HG03442 (cell line): ENCODE measurements at regions not wholly inside any gene's neighbourhood (a gene's known extent, or its start where the extent isn't known, plus 50 kb on each side); places are given as distances from the start of the nearest gene placed in this dataset.
"Not testable (repeated sequence)": the region's sequence is repeated elsewhere in the genome, so short reads cannot be mapped to it uniquely, and the experiment has no call there.

Experiments
- ATAC-seq: cut with Tn5 transposase; IDR thresholded peaks from one replicate; pipeline ENCODE4 v1.9.1; 2021; ENCODE audit warnings: mild to moderate bottlenecking, moderate library complexity; ENCODE audit not compliant: unreplicated experiment

- ATAC-seq = no peak
Observed at GRCh38 chr12:77229640-77230442, 164.5 kb upstream of the E2F7 start.

GRCh38 chr12:77228376-77228775, 163.0 kb upstream of the E2F7 start:
- ATAC-seq = no peak

GRCh38 chr12:77226368-77226767, 161.0 kb upstream of the E2F7 start:
- no peak for ATAC-seq

- ATAC-seq = no peak
Observed at GRCh38 chr12:77225373-77225772, 160.0 kb upstream of the E2F7 start.

GRCh38 chr12:77224346-77224745, 159.0 kb upstream of the E2F7 start:
- no peak for ATAC-seq

GRCh38 chr12:77222336-77222735, 157.0 kb upstream of the E2F7 start:
- ATAC-seq = no peak

- ATAC-seq = no peak
Observed at GRCh38 chr12:77220586-77220985, 155.2 kb upstream of the E2F7 start.

- ATAC-seq = peak; percentile 76
Observed at GRCh38 chr12:77218278-77218677, 152.9 kb upstream of the E2F7 start.

- not testable (repeated sequence) for ATAC-seq
Observed at GRCh38 chr12:77216136-77216535, 150.8 kb upstream of the E2F7 start.

GRCh38 chr12:77214136-77214535, 148.8 kb upstream of the E2F7 start:
- ATAC-seq = no peak

GRCh38 chr12:77213319-77213718, 147.9 kb upstream of the E2F7 start:
- ATAC-seq = no peak

- ATAC-seq = no peak
Observed at GRCh38 chr12:77210724-77211123, 145.4 kb upstream of the E2F7 start.

- ATAC-seq = peak; percentile 58
Observed at GRCh38 chr12:77204083-77204482, 138.7 kb upstream of the E2F7 start.

- no peak for ATAC-seq
Observed at GRCh38 chr12:77202457-77203060, 137.2 kb upstream of the E2F7 start.

GRCh38 chr12:77189901-77190416, 124.6 kb upstream of the E2F7 start:
- no peak for ATAC-seq

- no peak for ATAC-seq
Observed at GRCh38 chr12:77189458-77189857, 124.1 kb upstream of the E2F7 start.

GRCh38 chr12:77179515-77179914, 114.1 kb upstream of the E2F7 start:
- ATAC-seq = no peak

- no peak for ATAC-seq
Observed at GRCh38 chr12:77167801-77168200, 102.4 kb upstream of the E2F7 start.

- no peak for ATAC-seq
Observed at GRCh38 chr12:77166696-77167095, 101.3 kb upstream of the E2F7 start.

GRCh38 chr12:77163074-77164038, 98.0 kb upstream of the E2F7 start:
- no peak for ATAC-seq

- no peak for ATAC-seq
Observed at GRCh38 chr12:77161944-77162343, 96.6 kb upstream of the E2F7 start.
